Activated CD4-positive, alpha-beta memory T cell treated with anti-CD3 and anti-CD28 coated beads for 36 hours (primary cell): ENCODE measurements at regions not wholly inside any gene's neighbourhood (a gene's known extent, or its start where the extent isn't known, plus 50 kb on each side); places are given as distances from the start of the nearest gene placed in this dataset.
A peak's percentile ranks its signal among the peaks of the same experiment; 100 is the strongest.

Experiments used
- CTCF ChIA-PET: fragments of 350-600 bp; sonication (Branson Sonifier 250); formaldehyde crosslinking; loops from one replicate; lab custom pipeline; 2021; ENCODE audit warnings: antibody characterized with exemption, inconsistent platforms; lab: Charles Lee
- POLR2A ChIA-PET: fragments of 350-600 bp; sonication (Branson Sonifier 250); formaldehyde crosslinking; loops from one replicate; lab custom pipeline; 2021; ENCODE audit warnings: antibody characterized with exemption; lab: Charles Lee
- DNase-seq: peaks from one replicate; pipeline ENCODE4 v3.0.0-alpha.2; 2020
- H3K27ac Mint-ChIP-seq: one replicate; pipeline ENCODE4 v1.8.0; 2021; ENCODE audit warnings: mixed read lengths
- H3K27me3 Mint-ChIP-seq: one replicate; pipeline ENCODE4 v1.8.0; 2021; ENCODE audit warnings: mixed read lengths
- H3K36me3 Mint-ChIP-seq: one replicate; pipeline ENCODE4 v1.8.0; 2021; ENCODE audit warnings: mixed read lengths
- H3K4me1 Mint-ChIP-seq: one replicate; pipeline ENCODE4 v1.8.0; 2021; ENCODE audit warnings: low read depth, mixed read lengths
- H3K4me3 Mint-ChIP-seq: one replicate; pipeline ENCODE4 v1.8.0; 2021; ENCODE audit warnings: mild to moderate bottlenecking, mixed read lengths
- H3K9me3 Mint-ChIP-seq: one replicate; pipeline ENCODE4 v1.8.0; 2021; ENCODE audit warnings: mixed read lengths
- intact Hi-C: fragments of 100-400 bp; cut with micrococcal nuclease; formaldehyde crosslinking; loops from one replicate; pipeline ENCODE4 v1.15.1; 2023

- no peak overlapping the region for H3K4me3 Mint-ChIP-seq
- CTCF ChIA-PET: no interaction called here
- POLR2A ChIA-PET: no interaction called here
Measured at GRCh38 chr2:181281206-181281832, 175.9 kb upstream of the ITGA4 start.

GRCh38 chr2:181285116-181285515 is 172.1 kb upstream of the ITGA4 start:
- ChIA-PET CTCF (interaction anchor here (1.0 kb wide), 1 partner anchor 107 kb away, joined by 3 read pairs; no protein-coding TSS in a partner anchor), POLR2A (no interaction called here)
- intact Hi-C loops: no loop called here
- no peak for DNase-seq
- H3K27me3 Mint-ChIP-seq: no peaks in the 10 kb centered on the region
- peaks cover 9% of the 10 kb centered on the region for H3K9me3 Mint-ChIP-seq
- no peak overlapping the region for H3K27ac Mint-ChIP-seq
- H3K4me1 Mint-ChIP-seq: peaks cover 26% of the 10 kb centered on the region
- H3K36me3 Mint-ChIP-seq: peaks cover 8% of the 10 kb centered on the region
- H3K4me3 Mint-ChIP-seq: no peak overlapping the region

More at GRCh38 chr2:181281206-181281832, 175.9 kb upstream of the ITGA4 start:
- Mint-ChIP-seq H3K27ac (peak overlapping the region; percentile 67), H3K36me3 (peaks cover 6% of the 10 kb centered on the region), H3K27me3 (no peaks in the 10 kb centered on the region), H3K4me1 (peaks cover 28% of the 10 kb centered on the region), H3K9me3 (peaks cover 9% of the 10 kb centered on the region)
- intact Hi-C loops: loop anchor here (1.0 kb wide), 1 partner anchor 174 kb away; no protein-coding TSS in a partner anchor
- no peak for DNase-seq

- no peak for DNase-seq
- CTCF ChIA-PET: no interaction called here
- Mint-ChIP-seq H3K27me3 (no peaks in the 10 kb centered on the region), H3K4me1 (peaks cover 11% of the 10 kb centered on the region), H3K36me3 (peaks cover 9% of the 10 kb centered on the region), H3K4me3 (no peak overlapping the region), H3K9me3 (peaks cover 3% of the 10 kb centered on the region), H3K27ac (no peak overlapping the region)
- POLR2A ChIA-PET: no interaction called here
- intact Hi-C loops: no loop called here
Measured at GRCh38 chr2:181289698-181290097, 167.5 kb upstream of the ITGA4 start.

GRCh38 chr2:181290182-181290581 is 167.0 kb upstream of the ITGA4 start:
- no peak overlapping the region for H3K4me3 Mint-ChIP-seq
- CTCF ChIA-PET: no interaction called here
- peaks cover 4% of the 10 kb centered on the region for H3K9me3 Mint-ChIP-seq
- POLR2A ChIA-PET: no interaction called here
- intact Hi-C loops: no loop called here
- peaks cover 6% of the 10 kb centered on the region for H3K4me1 Mint-ChIP-seq
- peaks cover 9% of the 10 kb centered on the region for H3K36me3 Mint-ChIP-seq
- no peak overlapping the region for H3K27ac Mint-ChIP-seq
- DNase-seq: no peak
- H3K27me3 Mint-ChIP-seq: no peaks in the 10 kb centered on the region

- H3K36me3 Mint-ChIP-seq: peaks cover 34% of the 10 kb centered on the region
- ChIA-PET CTCF (no interaction called here), POLR2A (no interaction called here)
- H3K27me3 Mint-ChIP-seq: no peaks in the 10 kb centered on the region
- H3K27ac Mint-ChIP-seq: no peak overlapping the region
- H3K9me3 Mint-ChIP-seq: peaks cover 40% of the 10 kb centered on the region
- H3K4me1 Mint-ChIP-seq: peaks cover 6% of the 10 kb centered on the region
- intact Hi-C loops: no loop called here
- no peak overlapping the region for H3K4me3 Mint-ChIP-seq
- no peak for DNase-seq
Measured at GRCh38 chr2:181294979-181295378, 162.2 kb upstream of the ITGA4 start.

GRCh38 chr2:181300600-181301291 is 156.4 kb upstream of the ITGA4 start:
- intact Hi-C loops: loop anchor here (5.0 to 10.0 kb wide), 2 partner anchors 103 to 414 kb away; no protein-coding TSS in a partner anchor
- Mint-ChIP-seq H3K27ac (peak overlapping the region; percentile 69), H3K27me3 (no peaks in the 10 kb centered on the region), H3K9me3 (peaks cover 32% of the 10 kb centered on the region), H3K4me3 (peak overlapping the region; percentile 52), H3K4me1 (peaks cover 49% of the 10 kb centered on the region), H3K36me3 (peaks cover 24% of the 10 kb centered on the region)
- CTCF ChIA-PET: interaction anchor here (0.8 kb wide), 1 partner anchor 200 kb away, joined by 3 read pairs; no protein-coding TSS in a partner anchor
- POLR2A ChIA-PET: interaction anchor here (0.7 kb wide), 1 partner anchor 11 kb away, joined by 3 read pairs; no protein-coding TSS in a partner anchor
- DNase-seq: peak; percentile 44

GRCh38 chr2:181304011-181304844 is 153.0 kb upstream of the ITGA4 start:
- CTCF ChIA-PET: interaction anchor here (0.6 to 1.9 kb wide), 9 partner anchors 8 to 381 kb away, joined by 3 to 13 read pairs (median 4); partner anchors contain the start of gene ITGA4
- Mint-ChIP-seq H3K9me3 (peaks cover 7% of the 10 kb centered on the region), H3K27ac (peak overlapping the region; percentile 97), H3K27me3 (no peaks in the 10 kb centered on the region), H3K4me3 (peak overlapping the region; percentile 65), H3K36me3 (peaks cover 7% of the 10 kb centered on the region), H3K4me1 (peaks cover 77% of the 10 kb centered on the region)
- POLR2A ChIA-PET: interaction anchor here (0.7 to 1.4 kb wide), 8 partner anchors 8 to 176 kb away, joined by 3 to 8 read pairs (median 4); partner anchors contain the start of gene ITGA4
- intact Hi-C loops: loop anchor here (2.0 to 10.0 kb wide), 4 partner anchors 21 to 411 kb away; no protein-coding TSS in a partner anchor
- DNase-seq: no peak

- DNase-seq: peak; percentile 69
- POLR2A ChIA-PET: interaction anchor here (0.9 to 1.0 kb wide), 2 partner anchors 35 to 153 kb away, joined by 3 to 4 read pairs; no protein-coding TSS in a partner anchor
- Mint-ChIP-seq H3K4me3 (peak overlapping the region; percentile 48), H3K9me3 (no peaks in the 10 kb centered on the region), H3K27me3 (no peaks in the 10 kb centered on the region), H3K4me1 (peaks cover 74% of the 10 kb centered on the region), H3K36me3 (no peaks in the 10 kb centered on the region), H3K27ac (peak overlapping the region; percentile 97)
- intact Hi-C loops: loop anchor here (1.0 to 10.0 kb wide), 6 partner anchors 23 to 409 kb away; no protein-coding TSS in a partner anchor
- CTCF ChIA-PET: interaction anchor here (1.0 to 1.9 kb wide), 2 partner anchors 152 to 161 kb away, joined by 3 to 12 read pairs; partner anchors contain the start of gene ITGA4
Measured at GRCh38 chr2:181305301-181306123, 151.7 kb upstream of the ITGA4 start.

- DNase-seq: no peak
- no peaks in the 10 kb centered on the region for H3K27me3 Mint-ChIP-seq
- POLR2A ChIA-PET: no interaction called here
- intact Hi-C loops: loop anchor here (10.0 kb wide), 1 partner anchor 408 kb away; no protein-coding TSS in a partner anchor
- H3K9me3 Mint-ChIP-seq: no peaks in the 10 kb centered on the region
- peak overlapping the region; percentile 52 for H3K4me3 Mint-ChIP-seq
- peaks cover 62% of the 10 kb centered on the region for H3K4me1 Mint-ChIP-seq
- peak overlapping the region; percentile 97 for H3K27ac Mint-ChIP-seq
- CTCF ChIA-PET: no interaction called here
- no peaks in the 10 kb centered on the region for H3K36me3 Mint-ChIP-seq
Measured at GRCh38 chr2:181306785-181307184, 150.4 kb upstream of the ITGA4 start.

- H3K4me3 Mint-ChIP-seq: peak overlapping the region; percentile 71
- no peak for DNase-seq
- ChIA-PET CTCF (no interaction called here), POLR2A (interaction anchor here (0.5 to 1.4 kb wide), 3 partner anchors 34 to 155 kb away, joined by 3 read pairs; no protein-coding TSS in a partner anchor)
- intact Hi-C loops: loop anchor here (10.0 kb wide), 1 partner anchor 407 kb away; no protein-coding TSS in a partner anchor
- H3K36me3 Mint-ChIP-seq: no peaks in the 10 kb centered on the region
- H3K27me3 Mint-ChIP-seq: no peaks in the 10 kb centered on the region
- peaks cover 61% of the 10 kb centered on the region for H3K4me1 Mint-ChIP-seq
- H3K9me3 Mint-ChIP-seq: no peaks in the 10 kb centered on the region
- peak overlapping the region; percentile 97 for H3K27ac Mint-ChIP-seq
Measured at GRCh38 chr2:181307203-181307991, 149.8 kb upstream of the ITGA4 start.
